GDM1 (cell line): ENCODE measurements at regions not wholly inside any gene's neighbourhood (a gene's known extent, or its start where the extent isn't known, plus 50 kb on each side); places are given as distances from the start of the nearest gene placed in this dataset.
A peak's percentile ranks its signal among the peaks of the same experiment; 100 is the strongest.

ENCODE experiments used
- DNase-seq: peaks from one replicate; lab custom pipeline; 2025; lab: John Stamatoyannopoulos, UW

GRCh38 chr5:171650597-171650996 is 135.0 kb upstream of the SMIM23 start:
- DNase-seq: no peak

- DNase-seq: no peak
These were observed 134.5 kb upstream of the SMIM23 start for GRCh38 chr5:171651102-171651501.

- no peak for DNase-seq
These were observed 130.7 kb upstream of the SMIM23 start for GRCh38 chr5:171654881-171655280.

GRCh38 chr5:171657473-171657872 is 128.1 kb upstream of the SMIM23 start:
- no peak for DNase-seq

- DNase-seq: no peak
These were observed 125.7 kb upstream of the SMIM23 start for GRCh38 chr5:171659896-171660295.

- DNase-seq: peak; percentile 68
These were observed 125.2 kb upstream of the SMIM23 start for GRCh38 chr5:171660434-171660833.

- no peak for DNase-seq
These were observed 124.5 kb upstream of the SMIM23 start for GRCh38 chr5:171661143-171661542.

- DNase-seq: no peak
These were observed 122.1 kb upstream of the SMIM23 start for GRCh38 chr5:171663311-171664085.

- DNase-seq: no peak
These were observed 121.1 kb upstream of the SMIM23 start for GRCh38 chr5:171664489-171664888.

- no peak for DNase-seq
These were observed 118.8 kb upstream of the SMIM23 start for GRCh38 chr5:171666815-171667214.

- no peak for DNase-seq
These were observed 118.1 kb upstream of the SMIM23 start for GRCh38 chr5:171667341-171668096.

- DNase-seq: no peak
These were observed 117.6 kb upstream of the SMIM23 start for GRCh38 chr5:171668097-171668412.

- DNase-seq: no peak
These were observed 116.0 kb upstream of the SMIM23 start for GRCh38 chr5:171669571-171669970.

GRCh38 chr5:171672556-171672955 is 113.1 kb upstream of the SMIM23 start:
- no peak for DNase-seq

GRCh38 chr5:171673328-171673727 is 112.3 kb upstream of the SMIM23 start:
- DNase-seq: no peak

- DNase-seq: no peak
These were observed 111.8 kb upstream of the SMIM23 start for GRCh38 chr5:171673840-171674239.

GRCh38 chr5:171675511-171675910 is 110.1 kb upstream of the SMIM23 start:
- no peak for DNase-seq

- DNase-seq: no peak
These were observed 109.2 kb upstream of the SMIM23 start for GRCh38 chr5:171676286-171676944.

- DNase-seq: no peak
These were observed 107.0 kb upstream of the SMIM23 start for GRCh38 chr5:171678646-171679045.

GRCh38 chr5:171680485-171680884 is 105.1 kb upstream of the SMIM23 start:
- DNase-seq: no peak

GRCh38 chr5:171681061-171681460 is 104.6 kb upstream of the SMIM23 start:
- DNase-seq: no peak

GRCh38 chr5:171681677-171682076 is 103.9 kb upstream of the SMIM23 start:
- DNase-seq: no peak

- no peak for DNase-seq
These were observed 102.8 kb upstream of the SMIM23 start for GRCh38 chr5:171682801-171683200.
